ENCODE measurements at regions not wholly inside any gene's neighbourhood (a gene's known extent, or its start where the extent isn't known, plus 50 kb on each side); places are given as distances from the start of the nearest gene placed in this dataset.

- FAIRE-seq (no peak), DNase-seq (ENCODE audit: low read depth) (no peak)
- Histone ChIP-seq H2AFZ (ENCODE audit: low read depth, low read length) (no peak overlapping the region), H4K20me1 (ENCODE audit: insufficient read depth, low read length) (no peaks in the 10 kb centered on the region), H3K36me3 (ENCODE audit: insufficient read depth, low read length) (no peaks in the 10 kb centered on the region), H3K4me2 (ENCODE audit: low read length) (peak overlapping the region; percentile 12), H3K27me3 (ENCODE audit: insufficient read depth, low read length) (no peaks in the 10 kb centered on the region), H3K9me3 (ENCODE audit: insufficient read depth, low read depth, low read length) (no peaks in the 10 kb centered on the region), H3K4me1 (ENCODE audit: insufficient read depth, low read length) (no peaks in the 10 kb centered on the region), H3K27ac (ENCODE audit: low read depth, low read length) (no peak overlapping the region), H3K79me2 (ENCODE audit: insufficient read depth, low read length) (no peaks in the 10 kb centered on the region), H3K9ac (ENCODE audit: low read length) (no peak overlapping the region), H3K4me3 (ENCODE audit: insufficient read depth, low read depth, low read length) (no peak overlapping the region)
- Mint-ChIP-seq H3K4me1 (ENCODE audit: low read depth, unreplicated experiment) (peaks cover 14% of the 10 kb centered on the region), H3K36me3 (ENCODE audit: low read depth, unreplicated experiment) (no peaks in the 10 kb centered on the region), H3K4me3 (ENCODE audit: unreplicated experiment) (no peak overlapping the region), H3K27me3 (ENCODE audit: low read depth, unreplicated experiment) (peaks cover 10% of the 10 kb centered on the region), H3K27ac (ENCODE audit: unreplicated experiment) (no peak overlapping the region), H3K9me3 (ENCODE audit: unreplicated experiment) (no peaks in the 10 kb centered on the region)
- no peak for TF ChIP-seq CTCF (IDR thresholded peaks at IDR 0.05; ENCODE audit: insufficient read depth, low read depth, low read length)
- TF ChIP-seq EZH2 (IDR thresholded peaks at IDR 0.05; ENCODE audit: insufficient read depth, low read length): no peak
Measured at GRCh38 chr1:244139655-244140054, 88.6 kb downstream of the ZBTB18 start.

- Histone ChIP-seq H3K9ac (ENCODE audit: low read length) (no peak overlapping the region), H2AFZ (ENCODE audit: low read depth, low read length) (no peak overlapping the region), H3K27me3 (ENCODE audit: insufficient read depth, low read length) (no peaks in the 10 kb centered on the region), H3K4me1 (ENCODE audit: insufficient read depth, low read length) (no peaks in the 10 kb centered on the region), H3K36me3 (ENCODE audit: insufficient read depth, low read length) (no peaks in the 10 kb centered on the region), H3K4me2 (ENCODE audit: low read length) (no peak overlapping the region), H3K4me3 (ENCODE audit: insufficient read depth, low read depth, low read length) (no peak overlapping the region), H3K27ac (ENCODE audit: low read depth, low read length) (no peak overlapping the region), H3K9me3 (ENCODE audit: insufficient read depth, low read depth, low read length) (no peaks in the 10 kb centered on the region), H3K79me2 (ENCODE audit: insufficient read depth, low read length) (no peaks in the 10 kb centered on the region), H4K20me1 (ENCODE audit: insufficient read depth, low read length) (no peaks in the 10 kb centered on the region)
- FAIRE-seq (no peak), DNase-seq (ENCODE audit: low read depth) (no peak)
- Mint-ChIP-seq H3K4me3 (ENCODE audit: unreplicated experiment) (no peak overlapping the region), H3K27ac (ENCODE audit: unreplicated experiment) (no peak overlapping the region), H3K9me3 (ENCODE audit: unreplicated experiment) (no peaks in the 10 kb centered on the region), H3K27me3 (ENCODE audit: low read depth, unreplicated experiment) (peaks cover 10% of the 10 kb centered on the region), H3K4me1 (ENCODE audit: low read depth, unreplicated experiment) (peaks cover 14% of the 10 kb centered on the region), H3K36me3 (ENCODE audit: low read depth, unreplicated experiment) (no peaks in the 10 kb centered on the region)
- TF ChIP-seq CTCF (IDR thresholded peaks at IDR 0.05; ENCODE audit: insufficient read depth, low read depth, low read length) (no peak), EZH2 (IDR thresholded peaks at IDR 0.05; ENCODE audit: insufficient read depth, low read length) (no peak)
Measured at GRCh38 chr1:244140420-244140819, 89.3 kb downstream of the ZBTB18 start.

DNA sequence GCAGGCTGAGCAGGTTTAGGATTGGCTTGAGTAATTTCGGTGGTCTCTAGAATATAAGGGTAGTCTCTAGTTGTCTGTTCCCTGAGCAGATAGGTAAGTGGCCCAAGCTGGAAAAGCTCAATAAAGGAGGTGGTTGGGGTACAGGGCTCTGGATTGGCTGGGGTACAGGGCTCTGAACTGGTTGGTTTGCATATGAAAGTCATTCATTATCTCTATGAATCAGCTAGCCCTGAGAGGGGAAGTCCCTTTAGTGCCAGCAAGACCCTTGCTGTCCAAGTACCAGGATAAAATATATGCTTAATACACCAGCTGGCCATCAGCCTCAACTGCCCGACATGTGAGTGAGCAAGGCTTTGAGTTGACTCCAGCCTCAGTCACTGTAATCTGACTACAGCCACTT, 93.0 kb downstream of the ZBTB18 start:
- Histone ChIP-seq H3K27me3 (ENCODE audit: insufficient read depth, low read length) (no peaks in the 10 kb centered on the region), H3K9me3 (ENCODE audit: insufficient read depth, low read depth, low read length) (no peaks in the 10 kb centered on the region), H3K27ac (ENCODE audit: low read depth, low read length) (no peak overlapping the region), H2AFZ (ENCODE audit: low read depth, low read length) (no peak overlapping the region), H3K36me3 (ENCODE audit: insufficient read depth, low read length) (no peaks in the 10 kb centered on the region), H3K4me3 (ENCODE audit: insufficient read depth, low read depth, low read length) (no peak overlapping the region), H4K20me1 (ENCODE audit: insufficient read depth, low read length) (no peaks in the 10 kb centered on the region), H3K4me1 (ENCODE audit: insufficient read depth, low read length) (no peaks in the 10 kb centered on the region), H3K9ac (ENCODE audit: low read length) (no peak overlapping the region), H3K79me2 (ENCODE audit: insufficient read depth, low read length) (no peaks in the 10 kb centered on the region), H3K4me2 (ENCODE audit: low read length) (no peak overlapping the region)
- Mint-ChIP-seq H3K4me1 (ENCODE audit: low read depth, unreplicated experiment) (peaks cover 4% of the 10 kb centered on the region), H3K4me3 (ENCODE audit: unreplicated experiment) (no peak overlapping the region), H3K36me3 (ENCODE audit: low read depth, unreplicated experiment) (no peaks in the 10 kb centered on the region), H3K27me3 (ENCODE audit: low read depth, unreplicated experiment) (peaks cover 9% of the 10 kb centered on the region), H3K9me3 (ENCODE audit: unreplicated experiment) (no peaks in the 10 kb centered on the region), H3K27ac (ENCODE audit: unreplicated experiment) (no peak overlapping the region)
- no peak for FAIRE-seq
- DNase-seq (ENCODE audit: low read depth): no peak
- TF ChIP-seq EZH2 (IDR thresholded peaks at IDR 0.05; ENCODE audit: insufficient read depth, low read length) (no peak), CTCF (IDR thresholded peaks at IDR 0.05; ENCODE audit: insufficient read depth, low read depth, low read length) (no peak)
